GM19328 (cell line): ENCODE measurements at regions not wholly inside any gene's neighbourhood (a gene's known extent, or its start where the extent isn't known, plus 50 kb on each side); places are given as distances from the start of the nearest gene placed in this dataset.
"Not testable (repeated sequence)": the region's sequence is repeated elsewhere in the genome, so short reads cannot be mapped to it uniquely, and the experiment has no call there.

Experiments used
- ATAC-seq: cut with Tn5 transposase; IDR thresholded peaks from one replicate; pipeline ENCODE4 v1.9.1; 2021; ENCODE audit warnings: mild to moderate bottlenecking, moderate library complexity; ENCODE audit not compliant: unreplicated experiment

GRCh38 chr11:112670806-112671570, 290.2 kb upstream of the NCAM1 start:
- ATAC-seq = no peak

GRCh38 chr11:112673401-112673800, 287.8 kb upstream of the NCAM1 start:
- not testable (repeated sequence) for ATAC-seq

GRCh38 chr11:112685111-112685510, 276.1 kb upstream of the NCAM1 start:
- ATAC-seq = no peak

- ATAC-seq = no peak
Measured at GRCh38 chr11:112689851-112690250, 271.4 kb upstream of the NCAM1 start.

GRCh38 chr11:112693781-112694180, 267.4 kb upstream of the NCAM1 start:
- ATAC-seq = no peak

GRCh38 chr11:112694245-112694644, 267.0 kb upstream of the NCAM1 start:
- ATAC-seq = no peak

GRCh38 chr11:112694813-112695212, 266.4 kb upstream of the NCAM1 start:
- no peak for ATAC-seq

GRCh38 chr11:112697391-112698178, 263.6 kb upstream of the NCAM1 start:
- no peak for ATAC-seq

- no peak for ATAC-seq
Measured at GRCh38 chr11:112705148-112705547, 256.1 kb upstream of the NCAM1 start.

GRCh38 chr11:112706863-112707262, 254.4 kb upstream of the NCAM1 start:
- ATAC-seq = no peak

GRCh38 chr11:112714340-112714739, 246.9 kb upstream of the NCAM1 start:
- not testable (repeated sequence) for ATAC-seq

GRCh38 chr11:112715056-112715455, 246.2 kb upstream of the NCAM1 start:
- no peak for ATAC-seq

- no peak for ATAC-seq
Measured at GRCh38 chr11:112718483-112718882, 242.7 kb upstream of the NCAM1 start.

GRCh38 chr11:112719736-112720525, 241.3 kb upstream of the NCAM1 start:
- no peak for ATAC-seq

- no peak for ATAC-seq
Measured at GRCh38 chr11:112722148-112722547, 239.1 kb upstream of the NCAM1 start.

- ATAC-seq = no peak
Measured at GRCh38 chr11:112722876-112723275, 238.3 kb upstream of the NCAM1 start.

- ATAC-seq = no peak
Measured at GRCh38 chr11:112723676-112724495, 237.3 kb upstream of the NCAM1 start.

- ATAC-seq = no peak
Measured at GRCh38 chr11:112724496-112724790, 236.8 kb upstream of the NCAM1 start.

GRCh38 chr11:112725636-112726035, 235.6 kb upstream of the NCAM1 start:
- ATAC-seq = no peak

GRCh38 chr11:112727341-112727841, 233.8 kb upstream of the NCAM1 start:
- no peak for ATAC-seq

- no peak for ATAC-seq
Measured at GRCh38 chr11:112728288-112728687, 232.9 kb upstream of the NCAM1 start.
